RCC 7860 (cell line): ENCODE measurements at regions not wholly inside any gene's neighbourhood (a gene's known extent, or its start where the extent isn't known, plus 50 kb on each side); places are given as distances from the start of the nearest gene placed in this dataset.
"Not testable (repeated sequence)": the region's sequence is repeated elsewhere in the genome, so short reads cannot be mapped to it uniquely, and the experiment has no call there.

Experiments
- DNase-seq: peaks from one replicate; pipeline ENCODE4 v3.0.0-alpha.2; 2015; ENCODE audit warnings: low spot score
- FAIRE-seq: peaks from 2 replicates; lab custom pipeline; 2012; peaks lifted over from hg19 to GRCh38; lab: Jason Lieb, UNC

DNA sequence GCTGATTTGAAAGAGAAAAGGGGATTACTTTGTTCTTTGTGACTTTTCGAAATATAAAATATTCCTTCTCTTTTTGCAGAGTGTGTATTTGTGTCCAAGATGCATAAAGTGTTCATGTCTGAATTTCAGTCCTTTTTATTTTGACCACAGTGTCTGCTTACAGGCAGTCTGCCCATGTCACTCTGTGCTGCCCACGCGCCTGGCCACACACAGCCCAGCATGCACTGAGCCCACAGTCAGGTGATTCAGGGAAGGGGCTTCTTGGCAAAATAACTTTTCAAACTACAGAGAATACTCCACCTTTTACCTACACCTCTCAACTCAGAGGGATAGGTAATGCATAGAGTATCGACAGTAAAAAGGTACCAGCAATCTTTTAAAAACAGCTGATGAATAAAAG, 142.5 kb upstream of the TRPC4 start:
- DNase-seq (no peak), FAIRE-seq (no peak)

DNA sequence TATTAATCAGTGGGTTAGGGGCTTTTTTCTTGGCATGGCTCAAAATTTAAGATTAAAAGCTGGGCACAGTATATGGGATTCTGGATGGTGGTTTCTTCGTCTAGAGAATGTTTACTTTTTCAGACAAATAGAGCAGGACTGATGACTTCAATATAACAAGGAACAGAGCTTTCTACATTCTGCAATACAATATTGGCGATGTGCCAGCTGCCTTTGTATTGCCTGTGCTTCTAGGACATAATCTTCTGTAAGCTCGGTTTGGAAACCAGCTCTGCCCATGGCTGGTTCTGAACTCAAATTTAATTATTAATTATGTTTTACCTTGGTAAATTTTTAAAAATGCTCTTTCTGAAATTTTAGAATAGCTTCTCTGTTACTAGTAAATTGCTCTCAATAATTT, 139.1 kb upstream of the TRPC4 start:
- FAIRE-seq = no peak
- DNase-seq = no peak

DNA sequence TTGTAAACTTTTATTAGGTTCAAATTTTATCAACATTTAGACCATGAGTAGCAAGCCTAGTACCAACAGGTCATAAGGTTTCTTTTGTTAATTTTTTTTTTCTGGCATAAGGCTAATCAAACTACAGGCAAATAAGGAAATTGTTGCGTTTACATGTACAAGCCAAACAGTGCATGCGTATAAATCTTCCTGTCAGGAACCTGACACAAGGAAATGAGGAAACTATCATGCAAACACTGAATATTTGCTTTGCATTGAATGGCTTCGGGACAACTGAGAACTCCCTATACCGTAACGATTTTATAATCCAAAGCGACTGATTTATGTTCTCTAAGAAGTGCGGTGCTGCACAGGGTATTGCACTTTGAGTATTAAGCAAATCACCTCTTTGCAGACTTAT, 133.0 kb upstream of the TRPC4 start:
- FAIRE-seq (no peak), DNase-seq (no peak)

DNA sequence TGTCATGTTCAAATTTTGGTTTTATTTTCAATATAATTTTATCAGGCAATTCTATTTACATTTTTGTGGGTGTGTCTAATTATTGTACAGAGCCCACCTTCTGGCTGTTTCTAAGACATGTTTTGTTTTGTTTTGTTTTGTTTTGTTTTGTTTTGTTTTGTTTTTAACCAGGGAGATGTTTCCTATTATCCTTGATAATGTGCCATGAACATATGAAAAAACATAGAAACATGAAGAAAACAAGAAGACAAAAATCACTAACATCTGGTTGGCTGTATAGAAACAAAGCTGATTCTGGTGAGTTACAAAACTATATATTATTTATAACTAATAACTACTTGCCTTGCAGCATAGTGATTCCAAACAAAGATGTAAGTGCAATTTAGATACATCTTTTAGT, 128.1 kb upstream of the TRPC4 start:
- no peak for DNase-seq
- FAIRE-seq = no peak

DNA sequence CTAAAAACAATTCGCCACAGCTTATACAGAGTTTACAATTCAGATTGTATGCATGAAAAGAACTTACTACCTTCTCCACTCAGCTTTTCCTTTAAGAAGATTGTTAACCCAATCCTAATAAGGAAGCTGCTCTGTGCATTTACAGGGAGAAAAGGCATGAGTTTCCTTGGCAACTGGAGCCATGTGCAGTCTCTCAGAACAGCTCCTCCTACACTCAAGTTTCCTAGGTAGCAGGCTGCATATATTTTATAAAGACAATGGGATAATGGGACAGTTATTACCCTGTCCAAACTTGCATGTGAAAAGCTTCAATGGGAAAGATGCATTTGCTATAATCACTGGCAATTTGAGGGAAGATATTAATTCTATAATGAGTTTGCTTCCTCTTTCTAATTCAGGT, 125.5 kb upstream of the TRPC4 start:
- DNase-seq = peak; percentile 18
- FAIRE-seq = no peak

DNA sequence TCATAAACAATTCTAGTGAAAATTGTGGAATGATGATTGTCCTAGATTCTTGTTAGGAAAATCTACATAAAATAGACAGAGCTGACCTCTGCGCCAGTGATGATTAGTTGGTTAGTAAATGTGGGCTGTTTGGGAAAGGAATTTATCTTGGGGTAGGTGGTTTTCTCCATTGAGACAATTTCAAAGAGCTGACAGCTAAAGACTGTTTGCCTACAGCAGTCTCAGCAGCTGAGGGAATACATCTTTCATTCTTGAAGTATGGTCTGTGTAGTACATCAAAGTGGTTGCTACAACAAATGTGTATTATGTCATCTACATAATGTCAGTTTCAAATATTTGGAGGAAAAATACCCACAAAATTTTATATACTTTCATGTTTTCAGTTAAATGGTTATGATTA, 117.2 kb upstream of the TRPC4 start:
- DNase-seq (no peak), FAIRE-seq (no peak)

DNA sequence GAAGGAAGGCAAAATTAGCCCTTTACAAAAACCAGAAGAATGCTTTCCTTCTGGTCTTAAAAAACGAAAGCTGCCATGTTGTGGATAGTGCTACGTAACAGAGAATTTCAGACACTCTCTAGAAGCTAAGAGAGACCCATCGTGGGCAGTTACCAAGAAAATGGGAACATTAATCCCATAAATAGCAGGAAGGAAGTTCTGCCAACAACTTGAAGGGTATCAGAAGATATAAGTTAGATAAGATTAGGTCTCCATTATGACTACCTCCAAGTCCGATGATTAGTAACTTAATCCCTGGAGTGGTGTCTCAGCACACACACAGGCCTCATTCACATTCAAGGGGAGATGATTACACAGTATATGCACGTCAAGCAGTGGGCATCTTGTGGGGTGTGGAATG, 115.7 kb upstream of the TRPC4 start:
- DNase-seq = no peak
- FAIRE-seq = no peak

DNA sequence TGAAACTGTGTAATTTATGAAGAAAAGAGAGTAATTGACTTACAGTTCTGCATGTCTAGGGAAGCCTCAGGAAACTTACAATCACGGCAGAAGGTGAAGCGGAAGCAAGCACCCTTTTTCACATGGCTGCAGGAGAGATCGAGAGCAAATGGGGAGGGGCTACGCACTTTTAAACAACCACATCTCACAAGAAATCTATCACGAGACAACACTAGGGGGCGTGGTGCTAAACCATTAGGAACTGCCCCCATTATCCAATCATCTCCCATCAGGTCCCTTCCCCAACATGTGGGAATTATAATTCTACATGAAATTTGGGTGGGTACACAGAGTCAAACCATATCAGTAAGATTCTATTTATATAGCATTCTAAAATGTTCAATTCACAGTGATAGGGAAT, 114.8 kb upstream of the TRPC4 start:
- no peak for FAIRE-seq
- DNase-seq = no peak

DNA sequence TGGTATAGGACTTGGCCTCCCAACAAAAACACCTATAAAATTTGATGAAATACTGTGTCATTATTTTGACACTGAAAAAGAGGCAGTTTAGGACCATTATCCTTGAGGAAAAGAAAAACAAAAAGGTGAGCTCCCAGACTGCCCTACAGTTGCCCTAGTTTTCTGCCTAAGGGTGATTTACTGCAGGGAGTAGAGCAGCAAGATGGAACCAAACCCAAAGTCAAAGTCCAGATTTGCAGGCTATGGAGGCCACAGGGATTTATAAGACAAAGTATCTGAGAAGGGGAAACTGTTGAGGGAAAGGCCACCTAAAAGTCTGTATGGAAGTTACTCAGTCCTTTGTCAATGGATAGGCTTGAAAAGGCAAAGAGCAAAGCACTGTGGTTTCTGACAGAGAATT, 112.4 kb upstream of the TRPC4 start:
- FAIRE-seq = no peak
- no peak for DNase-seq

DNA sequence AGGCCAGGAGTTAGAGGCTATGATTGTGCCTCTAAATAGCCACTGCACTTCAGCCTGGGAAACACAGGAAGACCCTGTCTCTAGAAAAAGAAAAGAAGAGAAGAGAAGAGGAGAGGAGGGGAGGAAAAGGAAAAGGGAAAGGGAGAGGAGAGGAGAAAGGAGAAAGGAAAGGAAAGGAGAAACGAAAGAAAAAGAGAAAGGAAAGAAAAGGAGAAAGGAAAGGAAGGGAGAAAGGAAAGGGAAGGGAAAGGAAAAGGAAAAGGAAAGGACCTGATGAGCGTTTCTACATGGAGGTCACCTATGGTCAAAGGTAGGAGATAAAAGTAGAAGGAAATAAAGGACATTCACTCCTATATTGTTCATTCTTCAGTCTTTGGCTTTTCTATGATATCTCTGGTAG, 109.1 kb upstream of the TRPC4 start:
- DNase-seq = no peak
- FAIRE-seq = no peak

DNA sequence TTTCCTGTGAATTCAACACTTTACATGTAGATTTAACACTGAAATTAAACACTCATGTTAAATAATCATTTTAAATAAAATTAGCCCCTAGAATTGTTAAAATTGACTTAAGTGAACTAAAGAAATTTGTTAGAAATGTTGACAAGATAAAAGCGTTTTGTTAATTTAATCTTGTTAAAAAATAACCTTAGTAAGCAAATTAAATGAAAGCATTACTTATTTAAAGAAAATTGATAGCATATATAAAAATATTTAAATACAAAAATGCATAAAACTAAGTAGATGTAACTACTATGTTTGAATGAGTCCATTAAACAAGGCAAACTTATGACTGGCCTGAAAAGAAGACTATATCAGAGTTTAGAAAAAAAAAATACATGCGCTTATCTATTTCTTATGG, 99.0 kb upstream of the TRPC4 start:
- no peak for DNase-seq
- no peak for FAIRE-seq

DNA sequence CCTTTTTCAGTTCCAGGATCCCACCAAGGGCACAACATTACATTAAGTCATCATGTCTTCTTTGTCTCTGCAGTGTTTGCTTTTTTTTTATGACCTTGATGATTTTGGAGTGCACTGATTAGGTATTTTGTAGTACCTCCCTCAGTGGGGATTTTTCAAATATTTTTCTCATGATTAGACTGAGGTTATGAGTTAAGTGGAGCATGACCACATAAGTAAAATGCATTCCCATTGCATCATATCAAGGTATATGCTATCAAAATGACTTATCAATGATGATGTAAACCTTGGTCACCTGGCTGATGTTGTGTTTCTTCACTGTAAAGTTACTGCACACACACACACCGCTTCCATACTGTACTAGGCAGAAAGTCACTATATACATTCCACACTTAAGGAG, 96.7 kb upstream of the TRPC4 start:
- FAIRE-seq (peak; percentile 48), DNase-seq (peak; percentile 78)

DNA sequence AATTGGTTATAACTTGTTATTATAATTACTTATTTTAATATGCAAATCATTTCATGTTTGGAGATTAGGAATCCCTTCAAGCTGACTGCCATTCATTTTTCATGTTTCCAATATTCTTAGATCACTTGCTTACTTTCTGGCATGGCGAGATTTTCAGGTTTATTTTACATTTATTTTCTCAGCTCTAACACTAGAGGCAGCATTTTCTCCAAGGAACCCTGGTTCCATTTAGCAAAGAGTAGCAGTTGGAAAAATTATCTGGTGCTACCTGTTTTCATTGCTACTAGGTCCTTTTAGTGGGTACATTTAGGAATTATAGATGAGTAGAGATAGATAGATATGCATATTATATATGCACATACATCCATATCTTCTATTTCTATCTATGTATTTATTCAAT, 90.9 kb upstream of the TRPC4 start:
- DNase-seq = no peak
- FAIRE-seq = no peak

DNA sequence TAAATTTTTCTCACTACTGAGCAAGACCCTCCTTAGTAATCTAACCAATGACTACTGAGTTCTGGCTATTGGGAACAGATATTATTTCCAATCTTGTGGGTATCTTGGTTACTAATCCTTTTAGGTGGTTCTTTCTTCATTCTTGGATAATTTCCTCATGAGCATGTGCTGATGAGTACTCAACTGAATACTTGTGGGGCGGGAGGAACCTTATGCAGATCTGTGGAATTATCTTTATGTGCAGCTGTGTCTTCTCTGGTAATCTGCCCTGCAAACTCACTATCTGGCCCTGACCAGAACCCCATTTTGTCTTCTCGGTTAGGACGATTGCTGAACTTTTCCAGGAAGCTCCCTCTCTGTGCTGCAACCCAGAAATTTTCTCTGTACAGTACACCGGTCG, 89.7 kb upstream of the TRPC4 start:
- DNase-seq (no peak), FAIRE-seq (no peak)

DNA sequence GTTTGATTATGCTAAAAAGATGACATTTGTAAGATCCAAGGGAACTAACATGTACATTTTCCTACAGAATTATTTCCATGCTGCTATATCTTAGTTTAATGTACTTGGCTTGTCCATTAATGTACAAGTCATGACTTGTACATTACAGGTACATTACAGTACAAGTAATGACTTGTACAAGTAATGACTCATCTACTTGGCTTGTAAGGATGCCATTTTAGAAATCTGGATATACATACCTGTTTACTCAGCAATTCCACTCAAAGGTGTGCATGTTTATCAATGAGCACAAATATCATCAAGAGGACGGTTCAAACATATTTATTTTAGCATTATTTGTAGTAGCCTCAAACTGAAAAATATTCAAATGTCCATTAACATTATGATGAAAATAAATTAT, 87.0 kb upstream of the TRPC4 start:
- FAIRE-seq = no peak
- peak; percentile 17 for DNase-seq

DNA sequence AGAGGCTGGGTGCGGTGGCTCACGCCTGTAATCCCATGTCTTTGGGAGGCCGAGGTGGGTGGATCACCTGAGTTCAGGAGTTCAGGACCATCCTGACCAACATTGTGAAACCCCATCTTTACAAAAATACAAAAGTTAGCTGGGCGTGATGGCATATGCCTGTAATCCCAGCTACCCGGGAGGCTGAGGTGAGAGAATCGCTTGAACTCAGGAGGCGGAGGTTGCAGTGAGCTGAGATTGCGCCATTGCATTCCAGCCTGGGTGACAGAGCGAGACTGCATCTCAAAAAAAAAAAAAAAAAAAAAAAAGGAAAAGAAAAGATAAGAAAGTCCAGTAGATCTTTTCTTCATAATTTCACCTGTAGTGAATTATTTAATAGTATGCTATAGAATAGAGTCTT, 85.0 kb upstream of the TRPC4 start:
- not testable (repeated sequence) for FAIRE-seq, DNase-seq

DNA sequence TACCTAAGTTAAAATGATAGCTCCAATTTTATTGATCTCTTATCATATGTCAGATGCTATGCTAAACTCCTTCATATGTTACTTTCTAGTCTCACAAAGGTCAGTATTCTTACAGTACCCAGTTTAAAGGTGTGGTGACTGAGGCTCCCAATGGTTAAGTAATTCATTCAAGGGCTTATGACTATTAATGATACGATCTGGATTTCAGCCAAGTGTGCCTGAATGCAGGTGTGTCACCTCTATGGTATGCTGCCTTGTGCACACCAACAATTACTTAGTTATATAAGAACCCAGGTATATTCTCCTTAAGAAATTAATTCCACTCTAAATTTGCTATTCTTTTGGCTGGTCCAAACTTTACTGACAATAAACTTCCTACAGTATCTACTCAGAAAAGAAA, 84.6 kb upstream of the TRPC4 start:
- FAIRE-seq (no peak), DNase-seq (peak; percentile 46)

DNA sequence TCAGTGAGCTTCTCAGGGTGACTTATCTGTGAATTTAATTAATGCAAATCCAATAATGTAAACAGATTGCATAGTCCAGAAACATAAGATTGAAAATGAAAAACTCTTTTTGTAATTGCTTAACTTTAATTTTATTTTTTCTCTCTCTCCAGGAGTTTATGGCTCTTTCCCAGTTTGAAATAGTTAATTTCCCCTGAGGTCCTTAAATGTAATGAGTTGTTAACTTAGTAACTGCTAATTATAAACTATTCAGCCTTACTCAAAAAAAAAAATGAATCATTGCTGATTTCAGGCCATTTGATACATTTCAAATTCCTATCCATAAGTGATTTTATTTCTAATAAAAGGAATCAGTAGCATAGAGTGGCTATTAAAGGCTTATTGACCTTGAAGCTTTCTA, 84.1 kb upstream of the TRPC4 start:
- DNase-seq = no peak
- no peak for FAIRE-seq

DNA sequence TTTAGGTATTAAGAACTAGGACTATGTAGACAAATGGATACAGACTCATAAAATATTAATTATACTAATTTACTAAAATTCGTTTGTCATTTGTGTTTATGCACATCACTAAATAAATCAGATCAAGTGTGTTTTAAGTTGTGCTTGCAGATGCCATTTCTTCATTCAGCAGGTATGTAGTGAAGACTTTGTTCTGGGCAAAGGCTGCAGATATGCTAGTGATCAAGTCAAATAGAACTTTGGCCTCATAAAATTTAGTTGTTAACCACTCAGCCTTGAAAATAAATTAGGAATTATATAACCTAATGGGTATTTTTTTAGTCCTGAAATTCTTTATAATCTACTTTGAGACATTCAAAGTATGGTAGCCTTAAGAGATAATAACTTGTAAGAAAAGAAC, 80.4 kb upstream of the TRPC4 start:
- no peak for DNase-seq

DNA sequence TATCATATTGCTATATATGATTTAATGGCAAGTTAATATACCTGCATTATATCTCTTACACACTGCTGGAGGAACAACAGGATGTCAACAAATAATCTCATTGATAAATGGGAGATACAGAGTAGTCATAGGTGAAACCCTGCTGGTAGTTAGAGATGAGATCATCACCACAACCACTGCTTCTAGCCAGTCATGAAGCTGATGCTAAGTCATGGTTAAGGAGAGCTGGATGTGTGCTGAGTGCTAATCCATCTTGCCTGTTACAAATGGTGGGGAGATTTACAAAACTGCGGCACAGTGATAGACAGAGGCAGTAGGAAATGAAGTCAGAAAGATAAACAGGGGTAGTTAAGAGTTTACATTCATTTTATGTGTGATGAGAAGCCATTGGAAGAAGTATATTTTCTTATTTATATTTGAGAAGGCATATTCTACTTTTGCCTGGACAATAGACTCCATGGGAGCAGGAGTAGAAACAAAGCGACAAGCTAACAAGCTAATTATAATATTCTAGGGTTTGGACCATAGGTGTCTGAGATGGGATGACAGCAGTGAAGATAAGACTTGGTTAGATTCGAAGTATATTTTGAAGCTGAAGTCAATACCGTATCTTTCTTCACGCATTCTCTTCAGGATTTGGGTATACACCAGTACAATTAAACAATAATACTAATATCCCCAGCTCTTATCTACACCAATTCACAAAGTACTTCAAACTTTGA, 78.0 kb upstream of the TRPC4 start:
- FAIRE-seq (no peak), DNase-seq (no peak)

More for the DNA sequence above, 80.4 kb upstream of the TRPC4 start:
- no peak for FAIRE-seq

DNA sequence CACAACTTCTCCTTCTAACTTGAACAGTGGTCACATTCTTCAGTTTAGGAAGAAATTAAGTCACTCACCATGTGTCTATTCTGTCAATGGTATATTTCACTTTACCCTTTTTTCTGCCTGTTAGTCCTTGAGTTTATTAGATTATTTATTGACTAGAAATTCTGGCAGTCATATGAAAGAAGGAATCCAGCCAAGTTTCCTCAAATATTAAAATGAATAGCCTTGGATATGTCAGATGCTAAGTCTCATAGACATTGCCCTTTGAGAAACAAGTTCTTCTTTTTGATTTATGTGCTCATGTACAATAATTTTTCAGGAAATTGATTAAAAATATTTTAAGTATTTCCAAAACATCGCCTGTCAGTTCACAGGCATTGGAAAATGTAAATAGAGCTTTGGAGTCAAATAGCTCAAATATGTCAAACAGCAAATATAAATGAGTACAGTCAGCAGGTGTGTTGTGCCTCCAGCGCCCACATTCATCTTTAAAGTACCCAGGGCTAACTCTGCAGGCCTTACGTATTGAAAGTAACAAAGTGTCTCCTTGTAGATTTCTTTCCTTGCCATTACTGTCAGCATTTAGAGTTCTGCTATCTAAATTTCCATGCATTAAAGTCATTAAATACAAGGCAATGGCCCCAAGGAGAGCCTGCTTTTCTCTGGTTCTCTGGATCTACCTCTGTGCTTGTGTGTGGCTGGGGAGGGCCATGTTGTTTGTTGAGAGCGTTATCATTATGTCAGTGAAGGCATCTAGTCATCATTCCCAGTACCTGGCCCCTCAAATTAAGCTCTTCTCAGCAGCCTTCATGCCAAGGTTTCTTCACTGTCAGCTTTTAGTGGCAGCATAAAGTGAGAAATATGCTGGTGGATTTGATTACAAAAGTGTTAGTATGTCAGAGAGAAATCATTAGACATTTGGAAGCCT, 76.3 kb upstream of the TRPC4 start:
- DNase-seq (no peak), FAIRE-seq (no peak)

DNA sequence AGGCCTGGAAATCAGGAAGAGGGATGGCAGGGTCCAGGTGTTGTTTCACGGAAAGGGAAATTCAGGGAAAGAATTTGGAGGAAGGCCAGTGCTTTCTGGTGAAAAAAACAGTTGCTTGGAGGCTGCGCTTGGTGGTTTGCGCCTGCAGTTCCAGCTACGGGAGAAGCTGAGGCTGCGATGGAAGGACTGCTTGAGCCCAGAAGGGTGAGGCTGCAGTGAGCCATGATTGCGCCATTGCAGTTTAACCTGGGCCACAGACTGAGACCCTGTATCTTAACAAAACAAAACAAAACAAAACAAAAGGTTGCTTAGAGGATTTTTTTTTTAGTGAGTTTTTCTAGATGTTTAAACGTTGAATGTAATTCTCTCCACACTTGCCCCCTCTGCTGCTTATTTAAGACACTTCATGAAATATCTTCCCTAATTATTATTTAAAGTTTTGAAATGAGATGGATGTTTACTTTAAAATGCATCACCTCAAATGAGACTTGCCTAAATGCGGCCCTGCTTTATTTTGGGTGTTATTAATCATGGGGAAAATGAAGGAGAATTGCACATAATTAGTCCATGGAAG, 75.4 kb upstream of the TRPC4 start:
- DNase-seq (no peak), FAIRE-seq (no peak)
